H1 (cell line): ENCODE measurements at regions not wholly inside any gene's neighbourhood (a gene's known extent, or its start where the extent isn't known, plus 50 kb on each side); places are given as distances from the start of the nearest gene placed in this dataset.

Source experiments
- CTCF ChIA-PET: fragments of 300-600 bp; sonication (Branson Sonifier 250); formaldehyde crosslinking; loops from one replicate; lab custom pipeline; 2021; ENCODE audit not compliant: partially characterized antibody; lab: Charles Lee
- POLR2A ChIA-PET: fragments of 300-600 bp; sonication (Branson Sonifier 250); formaldehyde crosslinking; loops from one replicate; lab custom pipeline; 2021; ENCODE audit warnings: inconsistent platforms; ENCODE audit not compliant: partially characterized antibody; lab: Charles Lee
- DNase-seq, 2 experiments: peaks; one replicate each; pipeline versions ENCODE4 v3.0.0 to v3.0.0-alpha.2; 2010 to 2022; ENCODE audit warnings: low spot score in 2 of 2, low read depth in 1 of 2, mixed read lengths in 1 of 2
- FAIRE-seq: peaks from 2 replicates; lab custom pipeline; 2011; peaks lifted over from hg19 to GRCh38; lab: Jason Lieb, UNC
- H2AFZ ChIP-seq: 2 replicates; pipeline ENCODE4 v1.8.1; 2012; ENCODE audit warnings: low read length, inconsistent platforms
- H2AK5ac ChIP-seq: 2 replicates; pipeline ENCODE4 v1.6.1; 2013; ENCODE audit warnings: low read depth, low read length
- H2BK120ac ChIP-seq: replicated peaks from 2 replicates; pipeline ENCODE3; 2013; ENCODE audit warnings: low read depth, low read length, inconsistent platforms
- H2BK12ac ChIP-seq: 2 replicates; pipeline ENCODE4 v1.6.1; 2013; ENCODE audit warnings: low read depth, low read length
- H2BK15ac ChIP-seq: 2 replicates; pipeline ENCODE4 v1.6.1; 2013; ENCODE audit warnings: low read length
- H2BK20ac ChIP-seq: 2 replicates; pipeline ENCODE4 v1.6.1; 2013; ENCODE audit warnings: low read length
- H2BK5ac ChIP-seq: 2 replicates; pipeline ENCODE4 v1.6.1; 2013; ENCODE audit warnings: low read depth, low read length
- H3K14ac ChIP-seq: 2 replicates; pipeline ENCODE4 v1.6.1; 2013; ENCODE audit warnings: inconsistent platforms; ENCODE audit not compliant: insufficient read length
- H3K18ac ChIP-seq: 2 replicates; pipeline ENCODE4 v1.6.1; 2013; ENCODE audit warnings: low read length; ENCODE audit errors: extremely low read depth
- H3K23ac ChIP-seq: 2 replicates; pipeline ENCODE4 v1.6.1; 2013; ENCODE audit warnings: inconsistent platforms; ENCODE audit not compliant: insufficient read length
- H3K23me2 ChIP-seq: 2 replicates; pipeline ENCODE4 v1.6.1; 2013; ENCODE audit warnings: low read depth, low read length
- H3K27ac ChIP-seq: 2 replicates; pipeline ENCODE4 v1.6.1; 2011; ENCODE audit warnings: low read depth, low read length, inconsistent platforms
- H3K27me3 ChIP-seq, 4 experiments: replicated peaks in 1 of 4; 1 replicate in 1 of 4; 2 replicates in 3 of 4; pipeline versions ENCODE4 v1.6.1 to v1.8.1; 2011 to 2013; ENCODE audit warnings: low read length in 3 of 4, mild to moderate bottlenecking in 3 of 4, inconsistent platforms in 2 of 4, mixed read lengths in 2 of 4, moderate library complexity in 1 of 4; ENCODE audit not compliant: control insufficient read depth in 3 of 4, insufficient read depth in 3 of 4; ENCODE audit errors: extremely low read depth in 1 of 4
- H3K36me3 ChIP-seq, 4 experiments: 2 replicates each; pipeline versions ENCODE4 v1.6.1 to v1.8.1; 2011 to 2013; ENCODE audit warnings: mild to moderate bottlenecking in 4 of 4, low read length in 3 of 4, moderate library complexity in 2 of 4, control low read depth in 1 of 4, inconsistent platforms in 1 of 4; ENCODE audit not compliant: insufficient read depth in 4 of 4, control insufficient read depth in 2 of 4
- H3K4ac ChIP-seq: replicated peaks from 2 replicates; pipeline ENCODE3; 2013; ENCODE audit warnings: low read length, low read depth, mixed read lengths, inconsistent platforms; ENCODE audit not compliant: insufficient read length
- H3K4me1 ChIP-seq, 4 experiments: replicated peaks in 1 of 4; 1 replicate in 1 of 4; 2 replicates in 3 of 4; pipeline versions ENCODE4 v1.6.1 to v1.8.1; 2011 to 2013; ENCODE audit warnings: low read length in 3 of 4, inconsistent platforms in 2 of 4, mixed read lengths in 1 of 4; ENCODE audit not compliant: insufficient read depth in 4 of 4, control insufficient read depth in 3 of 4
- H3K4me2 ChIP-seq, 2 experiments: 2 replicates each; pipeline versions ENCODE4 v1.6.1 to v1.8.1; 2011 to 2013; ENCODE audit warnings: low read depth in 2 of 2, low read length in 2 of 2, control low read depth in 1 of 2, inconsistent platforms in 1 of 2, mild to moderate bottlenecking in 1 of 2; ENCODE audit not compliant: insufficient read depth in 1 of 2
- H3K4me3 ChIP-seq, 4 experiments: fragments of 200-600, 300-600 bp in 1 of 4; sonication (generic), shearing (Covaris generic), sonication (Bioruptor Twin) in 1 of 4; 2 replicates each; pipeline versions ENCODE4 v1.5.1 to v1.8.1; 2011 to 2016; ENCODE audit warnings: low read length in 4 of 4, low read depth in 3 of 4, control low read depth in 2 of 4, inconsistent platforms in 2 of 4, mild to moderate bottlenecking in 2 of 4, mixed read lengths in 1 of 4, moderate library complexity in 1 of 4; ENCODE audit not compliant: insufficient read depth in 2 of 4; ENCODE audit errors: extremely low read depth in 1 of 4
- H3K56ac ChIP-seq: replicated peaks from 2 replicates; pipeline ENCODE3; 2013; ENCODE audit warnings: low read depth, mild to moderate bottlenecking, mixed read lengths, low read length, inconsistent platforms; ENCODE audit not compliant: insufficient read length
- H3K79me1 ChIP-seq: 2 replicates; pipeline ENCODE4 v1.6.1; 2013; ENCODE audit warnings: low read depth, low read length, control low read depth
- H3K79me2 ChIP-seq, 2 experiments: 2 replicates each; pipeline versions ENCODE4 v1.6.1 to v1.8.1; 2012 to 2013; ENCODE audit warnings: low read length in 2 of 2, mild to moderate bottlenecking in 2 of 2, inconsistent platforms in 1 of 2; ENCODE audit not compliant: insufficient read depth in 2 of 2, control insufficient read depth in 1 of 2
- H3K9ac ChIP-seq, 4 experiments: replicated peaks in 1 of 4; 1 replicate in 1 of 4; 2 replicates in 3 of 4; pipeline versions ENCODE4 v1.6.1 to v1.8.1; 2011 to 2013; ENCODE audit warnings: low read depth in 3 of 4, low read length in 3 of 4, control low read depth in 2 of 4, mild to moderate bottlenecking in 2 of 4, moderate library complexity in 2 of 4, inconsistent platforms in 1 of 4; ENCODE audit errors: extremely low read depth in 1 of 4
- H3K9me3 ChIP-seq, 2 experiments: 2 replicates each; pipeline versions ENCODE4 v1.6.1 to v1.8.1; 2012 to 2013; ENCODE audit warnings: mild to moderate bottlenecking in 2 of 2, moderate library complexity in 2 of 2, control low read depth in 1 of 2, inconsistent platforms in 1 of 2, low read depth in 1 of 2, low read length in 1 of 2, mixed read lengths in 1 of 2; ENCODE audit not compliant: insufficient read depth in 2 of 2
- H4K20me1 ChIP-seq, 2 experiments: replicated peaks in 1 of 2; 2 replicates each; pipeline versions ENCODE3 to v1.8.1; 2011 to 2013; ENCODE audit warnings: inconsistent platforms in 2 of 2, low read length in 2 of 2, mild to moderate bottlenecking in 1 of 2; ENCODE audit not compliant: insufficient read depth in 2 of 2, control insufficient read depth in 1 of 2
- H4K5ac ChIP-seq: 2 replicates; pipeline ENCODE4 v1.6.1; 2013; ENCODE audit warnings: low read length, low read depth, mixed read lengths, inconsistent platforms; ENCODE audit not compliant: insufficient read length
- H4K8ac ChIP-seq: 2 replicates; pipeline ENCODE4 v1.8.0; 2013; ENCODE audit warnings: mild to moderate bottlenecking, moderate library complexity, low read length, inconsistent platforms; ENCODE audit not compliant: insufficient read depth; ENCODE audit errors: extremely low read depth
- H4K91ac ChIP-seq: replicated peaks from 2 replicates; pipeline ENCODE3; 2013; ENCODE audit warnings: low read length, mixed read lengths, inconsistent platforms; ENCODE audit not compliant: insufficient read length
- ASH2L ChIP-seq: fragments of 200-600, 300-600 bp; sonication (generic); IDR thresholded peaks from one replicate; pipeline ENCODE4 v1.7.1; 2017; ENCODE audit warnings: low read length
- CEBPB ChIP-seq: IDR thresholded peaks from 2 replicates; pipeline ENCODE4 v1.6.1; 2012; ENCODE audit warnings: low read depth, low read length
- E2F6 ChIP-seq: IDR thresholded peaks from 2 replicates; pipeline ENCODE4 v1.6.1; 2012; ENCODE audit warnings: inconsistent platforms
- EP300 ChIP-seq, 2 experiments: IDR thresholded peaks; 1 replicate in 1 of 2; 2 replicates in 1 of 2; pipeline ENCODE4 v1.6.1; 2011 to 2012; ENCODE audit warnings: low read depth in 2 of 2, low read length in 2 of 2, mild to moderate bottlenecking in 2 of 2, borderline replicate concordance in 1 of 2, inconsistent platforms in 1 of 2, moderate library complexity in 1 of 2
- EZH2 ChIP-seq: fragments of 200-600 bp; sonication (generic); IDR thresholded peaks from 2 replicates; pipeline ENCODE4 v1.7.1; 2012; ENCODE audit warnings: low read depth, mild to moderate bottlenecking, moderate library complexity, low read length, inconsistent platforms; ENCODE audit not compliant: severe bottlenecking
- HDAC6 ChIP-seq: IDR thresholded peaks from one replicate; pipeline ENCODE4 v1.7.1; 2012; ENCODE audit warnings: low read depth, mild to moderate bottlenecking, inconsistent platforms, low read length, moderate library complexity
- KDM4A ChIP-seq: IDR thresholded peaks from one replicate; pipeline ENCODE4 v1.7.1; 2012; ENCODE audit warnings: low read depth, mild to moderate bottlenecking, moderate library complexity, low read length, inconsistent platforms; ENCODE audit not compliant: severe bottlenecking
- NRF1 ChIP-seq: IDR thresholded peaks from 2 replicates; pipeline ENCODE4 v1.6.1; 2011; ENCODE audit warnings: mild to moderate bottlenecking, low read depth, low read length, improper control_type of control experiment
- POU5F1 ChIP-seq: IDR thresholded peaks from 2 replicates; pipeline ENCODE4 v1.6.1; 2011; ENCODE audit warnings: low read depth, mild to moderate bottlenecking, low read length, moderate library complexity
- RAD21 ChIP-seq, 2 experiments: IDR thresholded peaks in 1 of 2; conservative IDR thresholded peaks in 1 of 2; 2 replicates each; pipeline ENCODE4 v1.6.1; 2011; ENCODE audit warnings: low read depth in 2 of 2, low read length in 2 of 2, improper control_type of control experiment in 1 of 2, inconsistent platforms in 1 of 2, mild to moderate bottlenecking in 1 of 2, moderate library complexity in 1 of 2
- RNF2 ChIP-seq: fragments of 200-900, 300-1000 bp; sonication (generic); IDR thresholded peaks from 2 replicates; pipeline ENCODE4 v1.7.1; 2016; ENCODE audit warnings: borderline replicate concordance, low read depth, mild to moderate bottlenecking, antibody characterized with exemption, low read length; ENCODE audit not compliant: poor library complexity, severe bottlenecking; ENCODE audit errors: missing control alignments
- SP4 ChIP-seq: IDR thresholded peaks from 2 replicates; pipeline ENCODE4 v1.6.1; 2012; ENCODE audit warnings: low read length, inconsistent platforms
- TBP ChIP-seq: IDR thresholded peaks from 2 replicates; pipeline ENCODE4 v1.6.1; 2011; ENCODE audit warnings: low read depth, low read length, improper control_type of control experiment
- ZNF274 ChIP-seq: IDR thresholded peaks from 2 replicates; pipeline ENCODE4 v1.7.0; 2012; ENCODE audit warnings: low read length, borderline replicate concordance; ENCODE audit errors: extremely low read depth
- WGBS, 2 experiments: shearing (Covaris generic) in 1 of 2; methylation state at CpG; one replicate each; pipeline versions ENCODE4 v1.1.6 to v1.1.7; 2013 to 2015; ENCODE audit warnings: low lambda C conversion rate in 2 of 2, mixed read lengths in 2 of 2, inconsistent platforms in 1 of 2, low coverage in 1 of 2, missing lambda C conversion rate in 1 of 2; ENCODE audit not compliant: insufficient replicate concordance in 2 of 2, insufficient coverage in 1 of 2, insufficient read length in 1 of 2; ENCODE audit errors: extremely low coverage in 1 of 2, missing lambda C conversion rate in 1 of 2; 5-methylcytosine and 5-hydroxymethylcytosine counted together

- 94% methylated on average over 2 of the region's 2 CpGs; no CpG with 5 or more reads in 1 of the 2 experiments for WGBS, 2 experiments
- TF ChIP-seq SP4 (no peak), RNF2 (no peak), EP300 (IDR thresholded peaks at IDR 0.05; ENCODE audit: borderline replicate concordance in 1 of 2, low read depth in 2 of 2, low read length in 2 of 2) (no peak), NRF1 (no peak), CEBPB (no peak), POU5F1 (no peak), HDAC6 (no peak), RAD21 (IDR thresholded peaks at IDR 0.05 in 1 of 2, conservative IDR thresholded peaks at IDR 0.05 in 1 of 2; ENCODE audit: low read depth in 2 of 2, low read length in 2 of 2) (no peak), EZH2 (no peak), TBP (no peak), ZNF274 (no peak), KDM4A (no peak), E2F6 (no peak), ASH2L (no peak)
These were observed 639.0 kb downstream of the EDEM1 start for GRCh38 chr3:5826467-5826866.

More at GRCh38 chr3:5826467-5826866, 639.0 kb downstream of the EDEM1 start:
- Histone ChIP-seq H3K27ac (no peak overlapping the region), H3K9me3 (no peaks in the 10 kb centered on the region), H2BK12ac (no peak overlapping the region), H3K36me3 (no peaks in the 10 kb centered on the region), H3K79me1 (no peaks in the 10 kb centered on the region), H4K5ac (no peak overlapping the region), H2BK120ac (no peak overlapping the region), H3K27me3 (peaks cover 0 to 1% (median 0%) of the 10 kb centered on the region in 4 experiments; a peak in 1 of 7 replicates), H3K4ac (no peak overlapping the region), H4K91ac (no peak overlapping the region), H3K14ac (no peak overlapping the region), H3K23me2 (no peaks in the 10 kb centered on the region), H2BK20ac (no peak overlapping the region), H3K56ac (no peak overlapping the region), H2AFZ (no peak overlapping the region), H3K9ac (no peak overlapping the region), H3K4me1 (no peaks in the 10 kb centered on the region), H3K79me2 (no peaks in the 10 kb centered on the region), H3K4me2 (no peak overlapping the region), H3K18ac (no peak overlapping the region), H3K23ac (no peak overlapping the region), H4K20me1 (no peaks in the 10 kb centered on the region), H2BK15ac (no peak overlapping the region), H3K4me3 (no peak overlapping the region), H2BK5ac (no peak overlapping the region), H2AK5ac (no peak overlapping the region), H4K8ac (no peak overlapping the region)
- no peak for DNase-seq
- no peak for FAIRE-seq
- CTCF ChIA-PET = interaction anchor here (2.0 kb wide), 1 partner anchor 18 kb away, joined by 5 read pairs; no protein-coding TSS in a partner anchor
- POLR2A ChIA-PET = no interaction called here
